Brain pericyte (primary cell): ENCODE measurements at regions not wholly inside any gene's neighbourhood (a gene's known extent, or its start where the extent isn't known, plus 50 kb on each side); places are given as distances from the start of the nearest gene placed in this dataset.

Experiments used
- DNase-seq: peaks from one replicate; pipeline ENCODE4 v3.0.0-alpha.2; 2012; ENCODE audit warnings: low read depth, low spot score

DNA sequence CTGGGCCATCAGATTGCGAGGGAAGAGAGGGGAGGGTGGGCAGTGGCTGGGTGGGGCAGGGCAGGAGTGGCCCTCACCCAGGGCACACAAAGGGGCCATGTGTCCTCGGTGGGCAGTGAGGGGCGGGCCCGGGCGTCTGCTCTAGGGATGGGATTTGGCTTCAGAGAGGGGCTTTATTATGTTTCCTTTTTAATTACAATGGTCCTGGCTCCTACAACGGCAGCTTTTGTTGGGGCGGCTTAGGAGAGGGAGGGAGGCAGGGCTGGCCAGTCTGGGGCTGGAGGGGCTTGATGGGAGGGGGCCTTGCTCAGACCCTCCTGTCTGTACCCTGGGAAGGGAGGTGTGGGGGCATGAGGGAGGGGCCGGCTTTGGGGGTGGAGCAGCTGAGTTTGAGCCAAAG, 102.8 kb upstream of the WNT4 start:
- DNase-seq: no peak

DNA sequence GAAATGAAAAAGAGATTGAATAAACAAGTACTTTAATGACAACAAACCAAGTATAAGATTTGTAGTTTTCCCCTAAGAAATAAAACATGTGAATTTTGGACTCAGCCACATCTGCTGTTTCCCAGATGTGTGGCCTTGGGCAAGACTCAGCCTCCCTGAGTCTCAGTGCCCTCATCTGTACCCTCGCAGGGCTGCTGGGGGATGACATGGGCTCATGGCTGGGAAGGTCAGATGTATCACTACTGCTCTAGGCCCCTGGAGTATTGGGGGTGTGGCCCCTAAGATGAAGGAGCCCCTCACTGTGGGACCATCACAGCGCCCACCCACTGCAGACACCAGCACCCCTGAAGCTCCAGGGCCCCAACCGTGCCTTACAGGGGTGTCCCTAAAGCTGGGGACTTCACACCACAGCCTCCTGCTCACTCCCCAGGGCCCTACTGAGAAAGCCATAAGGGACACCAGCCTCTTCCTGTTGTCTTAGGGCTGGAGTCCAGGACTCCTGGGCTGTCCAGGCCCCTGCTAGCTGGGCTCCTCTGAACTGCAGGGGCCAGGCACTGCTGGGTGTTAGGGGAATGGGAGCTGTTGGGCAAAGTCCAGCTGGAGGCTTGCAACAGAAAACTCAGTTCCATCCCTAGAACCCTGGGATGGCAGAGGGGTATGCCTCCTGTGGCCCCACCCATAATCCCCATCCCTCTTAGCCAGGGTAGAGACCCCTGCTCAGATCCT, 104.0 kb upstream of the WNT4 start:
- DNase-seq: no peak

DNA sequence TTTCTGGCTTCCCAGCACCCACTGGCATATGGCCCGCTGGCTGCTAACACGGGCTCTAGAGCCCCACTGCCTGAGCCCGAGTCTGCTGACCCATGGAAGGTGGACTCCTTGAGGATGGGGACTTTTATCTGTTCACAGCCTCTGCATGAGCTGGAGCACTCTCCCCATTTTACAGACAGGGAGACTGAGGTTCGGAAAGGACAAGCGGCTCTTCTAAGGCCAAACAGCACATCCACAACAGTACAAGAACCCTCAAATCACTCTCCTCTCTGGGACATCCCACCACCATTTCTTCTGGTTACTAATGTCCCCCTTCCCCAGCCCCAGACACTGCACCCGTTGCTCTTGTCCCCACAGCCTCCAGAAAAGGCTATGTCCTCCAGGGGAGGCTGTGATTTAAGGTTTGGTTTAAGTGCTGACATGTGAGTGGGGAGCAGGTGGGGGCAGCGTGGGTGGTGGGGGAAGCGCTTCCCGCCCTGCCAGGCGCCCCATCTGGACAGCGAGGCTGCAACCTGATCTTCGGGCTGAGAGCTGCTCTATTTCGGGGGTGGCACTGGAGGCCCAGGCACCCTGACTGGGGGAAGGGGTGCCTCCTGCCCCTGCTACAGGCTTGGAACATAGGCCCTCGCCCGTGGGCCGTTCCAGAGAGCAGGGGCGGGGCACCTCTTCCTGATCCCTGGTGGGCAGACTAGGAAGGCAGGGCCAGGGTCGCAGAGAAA, 104.8 kb upstream of the WNT4 start:
- no peak for DNase-seq

DNA sequence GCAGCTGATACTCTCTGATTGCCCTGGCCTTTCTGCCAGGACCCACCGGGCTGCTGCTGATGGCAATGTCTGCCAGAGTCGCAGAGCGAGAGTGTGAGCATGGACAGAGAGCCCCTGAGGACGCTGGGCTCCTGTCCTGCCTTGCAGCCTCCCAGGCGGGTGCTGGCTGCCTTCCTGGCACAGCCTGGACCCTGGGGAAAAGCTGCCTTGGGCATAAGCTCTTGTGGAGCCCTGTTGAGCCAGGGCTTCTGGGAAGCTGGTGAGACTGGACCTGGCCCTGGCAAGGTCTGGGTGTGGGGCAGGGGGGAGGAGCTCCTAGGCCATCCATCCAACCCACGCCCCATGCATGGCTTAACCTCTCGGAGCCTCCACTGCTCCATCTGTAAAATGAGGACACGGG, 105.8 kb upstream of the WNT4 start:
- no peak for DNase-seq

DNA sequence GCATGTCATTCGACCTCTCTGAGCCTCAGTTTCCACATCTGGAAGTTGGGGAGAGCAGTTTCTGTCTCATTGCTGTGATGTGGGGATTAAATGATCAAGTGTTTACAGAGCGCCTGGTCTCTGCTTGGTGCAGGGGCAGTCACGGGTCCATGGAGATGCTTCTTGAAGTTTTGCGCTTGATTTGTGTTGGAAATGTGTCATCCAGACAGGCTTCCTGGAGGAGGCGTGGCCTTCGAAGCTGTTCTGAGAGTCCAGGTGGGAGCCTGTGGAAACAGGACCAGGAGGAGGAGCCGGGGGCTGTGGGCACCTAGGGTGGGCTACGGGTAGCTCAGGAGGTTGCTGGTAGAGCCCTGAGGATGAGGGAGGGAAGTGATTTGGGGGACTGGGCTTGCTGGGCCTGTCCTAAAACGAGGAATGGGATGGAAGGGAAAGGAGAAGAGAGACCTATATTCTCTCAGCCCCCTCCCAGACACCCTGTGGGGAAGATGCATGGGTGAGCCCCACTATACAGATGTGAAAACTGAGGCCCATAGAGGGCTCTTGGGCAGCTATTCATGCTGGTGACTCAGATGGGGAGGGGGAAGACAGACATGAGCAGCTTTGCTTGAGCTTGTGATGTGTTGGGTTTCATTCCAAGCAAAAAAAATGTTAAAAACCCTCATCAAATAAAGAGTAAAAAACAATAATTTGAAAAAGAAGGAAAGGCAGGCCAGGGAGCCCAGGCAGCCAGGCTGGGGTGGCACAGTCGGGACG, 107.2 kb upstream of the WNT4 start:
- DNase-seq: no peak

DNA sequence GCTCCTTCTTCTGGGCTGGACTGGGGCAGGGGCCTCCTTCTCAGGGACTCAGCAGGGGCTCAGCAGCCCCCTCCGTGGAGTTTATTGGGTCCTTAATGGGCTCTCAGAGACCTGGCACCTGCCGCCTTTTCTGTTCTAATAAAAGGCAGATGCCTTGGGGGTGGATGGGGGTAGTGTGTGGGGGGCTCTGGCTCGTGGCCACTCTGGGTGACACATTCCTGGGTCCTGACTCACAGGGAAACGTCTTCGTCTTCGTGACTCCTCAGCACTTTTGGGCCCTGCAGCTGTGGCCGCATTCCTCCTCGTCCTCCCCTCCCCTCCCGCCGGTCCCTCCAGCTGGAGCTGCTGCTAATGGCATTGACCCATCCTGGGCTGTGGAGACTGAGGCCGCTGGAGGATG, 107.8 kb upstream of the WNT4 start:
- no peak for DNase-seq

DNA sequence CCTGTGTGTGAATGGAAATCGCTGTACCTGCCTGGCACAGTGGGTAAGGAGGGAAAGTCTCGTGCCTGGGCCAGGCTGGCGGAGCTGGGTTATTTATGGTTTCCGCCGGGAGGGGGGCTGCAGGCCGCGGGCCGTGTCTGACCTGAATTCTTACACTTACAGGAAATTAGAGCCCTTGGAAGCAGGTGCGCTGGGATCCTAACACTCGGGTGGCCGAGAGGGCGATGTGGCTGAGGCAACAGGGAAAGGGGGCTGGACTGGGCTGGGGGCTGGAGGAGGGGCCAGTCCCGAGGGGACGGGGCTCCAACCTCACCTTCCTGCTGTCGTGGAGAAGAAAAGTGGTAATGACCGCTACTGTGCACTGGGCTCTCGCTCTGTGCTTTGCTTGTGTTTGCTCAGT, 109.4 kb upstream of the WNT4 start:
- no peak for DNase-seq

DNA sequence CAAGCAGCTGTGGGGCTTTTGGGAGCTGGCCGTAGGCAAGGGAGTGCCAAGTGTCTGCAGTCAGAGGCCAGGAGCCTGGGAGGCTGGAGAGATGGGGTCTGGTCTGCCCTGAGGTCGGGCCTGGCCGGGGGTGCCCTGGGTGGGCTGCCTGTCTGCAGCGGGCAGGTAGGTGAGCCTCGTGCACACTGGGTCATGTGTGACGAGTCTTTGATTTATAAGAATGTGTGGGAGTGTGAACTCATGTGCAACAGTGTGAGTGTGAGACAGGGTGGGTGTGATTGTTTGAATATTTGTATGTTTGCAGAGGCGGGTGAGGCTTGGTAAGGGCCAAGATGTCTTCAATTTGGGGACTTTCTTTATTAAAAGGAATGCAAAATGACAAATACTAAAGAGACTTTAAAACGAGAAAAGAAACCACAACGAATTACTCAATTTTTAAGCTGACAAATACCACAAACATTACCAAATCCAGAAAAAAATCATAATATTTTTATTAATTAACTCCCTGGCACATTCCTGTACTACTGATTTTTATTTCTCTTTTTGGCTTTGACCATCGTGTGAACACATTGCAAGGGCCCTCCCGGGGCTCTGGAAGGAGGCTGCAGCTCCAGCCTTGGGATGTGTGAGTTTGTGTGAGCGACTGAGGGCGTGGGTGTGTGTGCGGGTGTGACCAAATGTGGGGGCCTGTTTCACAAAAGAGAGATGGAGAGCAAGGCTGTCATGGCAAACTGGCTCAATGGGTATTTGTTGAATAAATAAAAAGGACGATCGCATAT, 110.3 kb upstream of the WNT4 start:
- no peak for DNase-seq

DNA sequence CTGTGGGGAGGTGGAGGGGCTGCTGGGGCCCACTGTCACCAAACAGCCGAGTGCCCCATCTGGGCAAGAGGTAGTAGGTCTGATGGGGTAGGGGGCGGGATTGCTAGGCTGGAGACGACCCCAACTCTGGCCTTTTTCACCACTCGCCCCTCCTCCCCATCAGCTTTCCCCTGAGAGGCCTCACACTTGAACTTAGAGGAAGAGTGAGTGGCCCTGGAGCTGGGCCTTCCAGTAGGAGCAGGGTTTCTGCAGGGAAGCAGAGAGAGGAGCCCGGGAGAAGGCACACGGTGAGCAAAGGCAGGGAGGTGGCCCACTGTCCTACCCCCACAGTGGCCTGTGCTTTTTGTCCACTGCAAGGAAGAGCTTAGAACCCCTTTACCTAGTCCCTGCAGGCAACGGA, 111.9 kb upstream of the WNT4 start:
- DNase-seq: no peak

DNA sequence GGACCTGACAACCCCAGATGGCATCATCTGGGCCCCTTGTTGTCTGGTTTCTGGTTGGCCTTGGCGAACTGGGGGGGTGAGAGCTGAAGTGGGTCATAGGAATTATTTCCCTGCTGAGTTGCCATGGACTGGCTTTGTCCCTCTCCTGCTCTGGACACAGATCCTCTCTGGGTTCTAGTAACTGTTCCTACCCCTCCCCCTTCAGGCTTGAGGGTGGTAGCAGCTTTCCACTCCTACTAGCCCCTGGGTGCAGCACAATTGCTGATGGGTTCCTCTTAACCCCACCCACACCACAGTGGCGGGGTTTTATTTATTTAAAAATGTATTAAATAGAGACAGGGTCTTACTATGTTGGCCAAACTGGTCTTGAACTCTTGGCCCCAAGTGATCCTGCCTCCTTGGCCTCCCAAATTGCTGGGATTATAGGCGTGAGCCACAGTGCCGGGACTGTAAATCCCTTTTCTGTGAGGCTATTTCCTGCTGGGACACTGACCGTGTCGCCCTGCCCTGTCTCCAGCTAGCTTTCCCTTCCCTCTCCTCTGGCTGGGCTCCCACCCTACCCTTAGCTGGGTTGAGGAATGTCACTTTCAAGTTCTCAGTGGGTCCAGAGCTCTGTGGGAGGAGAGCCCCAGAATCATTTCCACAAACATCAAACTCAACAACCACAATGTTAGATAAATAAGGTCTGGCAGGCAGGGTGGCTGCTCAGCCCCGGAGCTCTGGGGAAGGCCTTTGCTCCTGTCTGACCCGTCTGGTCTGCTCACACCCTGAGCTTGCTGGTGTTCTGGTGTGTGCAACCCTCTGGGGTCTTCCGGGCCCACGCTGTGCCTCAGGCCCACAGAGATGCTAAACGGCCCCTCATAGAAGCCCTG, 112.7 kb upstream of the WNT4 start:
- DNase-seq: no peak

DNA sequence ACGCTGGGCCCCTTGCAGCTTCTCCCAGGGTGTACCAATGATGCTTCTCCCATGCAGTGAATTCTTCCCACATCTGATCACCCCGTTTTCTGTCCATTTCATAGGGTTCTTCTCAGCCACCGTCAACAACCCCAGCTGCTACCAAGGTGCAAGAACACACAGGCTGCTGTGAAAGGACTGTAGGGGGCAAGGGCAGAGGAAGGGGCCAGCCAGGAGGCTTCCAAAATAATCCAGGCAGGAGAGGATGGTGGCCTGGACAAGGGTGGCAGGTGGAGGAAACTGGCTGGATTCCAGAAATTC, 113.3 kb upstream of the WNT4 start:
- DNase-seq: peak; percentile 33

DNA sequence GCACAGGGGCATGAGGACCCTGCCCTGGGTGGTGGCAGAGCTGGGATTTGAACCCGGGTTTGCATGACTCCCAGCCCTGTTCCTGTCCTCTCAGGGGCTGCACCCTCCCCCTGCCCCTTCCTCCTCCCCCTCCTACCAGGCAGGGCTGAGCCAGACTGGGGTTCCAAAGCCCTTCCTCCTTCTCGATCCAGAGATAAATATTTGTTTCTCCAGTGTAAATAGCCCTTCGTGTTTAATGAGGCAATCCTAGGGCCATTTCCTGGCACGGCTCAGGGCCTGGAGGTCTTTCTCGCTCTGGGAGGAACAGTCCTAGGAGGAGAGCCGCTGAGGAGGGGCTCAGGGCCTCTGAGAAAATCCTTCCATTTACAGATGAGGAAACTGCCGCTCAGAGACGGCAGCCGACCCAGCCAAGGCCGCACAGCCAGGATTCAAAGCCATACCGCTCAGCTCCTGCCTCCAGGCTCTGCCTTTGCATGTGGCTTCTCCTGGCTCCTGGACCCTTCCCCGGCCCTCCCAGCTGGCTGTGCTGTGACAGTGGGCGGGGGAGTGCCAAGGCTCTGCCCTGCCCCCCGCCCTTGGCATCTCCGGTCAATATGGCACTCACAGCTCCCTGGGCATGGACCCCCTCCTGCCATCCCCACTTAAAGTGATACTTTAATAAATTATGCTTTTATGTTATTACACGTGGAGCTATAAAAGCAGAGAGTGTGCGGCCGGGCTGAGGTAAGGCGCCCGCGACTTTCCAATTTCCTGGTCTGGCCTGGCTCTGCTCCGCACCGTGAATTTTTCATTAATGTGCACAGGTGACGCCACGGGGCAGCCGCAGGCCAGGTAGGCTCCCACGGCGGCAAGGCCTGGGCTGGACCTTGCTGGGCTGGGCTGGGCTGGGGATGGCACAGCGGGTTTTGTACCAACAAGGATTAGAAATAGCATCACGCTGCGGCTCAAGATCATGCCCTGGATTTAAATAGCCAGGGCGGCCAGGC, 114.7 kb upstream of the WNT4 start:
- no peak for DNase-seq

DNA sequence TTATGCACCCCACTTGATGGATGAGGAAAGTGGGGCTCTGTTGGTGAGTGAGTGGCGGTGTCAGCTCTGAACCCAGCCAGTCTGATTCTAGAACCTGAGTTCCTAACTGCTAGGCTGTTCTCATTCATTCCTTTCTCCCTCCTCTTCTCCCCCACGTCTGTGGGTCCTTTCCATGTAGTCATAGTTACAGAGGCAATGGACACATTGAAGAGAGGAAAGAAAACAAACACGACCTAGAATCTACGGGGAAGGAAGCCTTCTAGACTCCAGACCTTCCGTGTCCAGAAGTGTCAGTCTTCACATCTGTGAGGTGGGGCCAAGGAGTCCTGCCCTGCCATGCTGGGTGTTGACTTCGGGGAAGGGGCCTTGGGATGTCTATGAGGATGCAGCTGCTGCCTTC, 115.8 kb upstream of the WNT4 start:
- DNase-seq: no peak

DNA sequence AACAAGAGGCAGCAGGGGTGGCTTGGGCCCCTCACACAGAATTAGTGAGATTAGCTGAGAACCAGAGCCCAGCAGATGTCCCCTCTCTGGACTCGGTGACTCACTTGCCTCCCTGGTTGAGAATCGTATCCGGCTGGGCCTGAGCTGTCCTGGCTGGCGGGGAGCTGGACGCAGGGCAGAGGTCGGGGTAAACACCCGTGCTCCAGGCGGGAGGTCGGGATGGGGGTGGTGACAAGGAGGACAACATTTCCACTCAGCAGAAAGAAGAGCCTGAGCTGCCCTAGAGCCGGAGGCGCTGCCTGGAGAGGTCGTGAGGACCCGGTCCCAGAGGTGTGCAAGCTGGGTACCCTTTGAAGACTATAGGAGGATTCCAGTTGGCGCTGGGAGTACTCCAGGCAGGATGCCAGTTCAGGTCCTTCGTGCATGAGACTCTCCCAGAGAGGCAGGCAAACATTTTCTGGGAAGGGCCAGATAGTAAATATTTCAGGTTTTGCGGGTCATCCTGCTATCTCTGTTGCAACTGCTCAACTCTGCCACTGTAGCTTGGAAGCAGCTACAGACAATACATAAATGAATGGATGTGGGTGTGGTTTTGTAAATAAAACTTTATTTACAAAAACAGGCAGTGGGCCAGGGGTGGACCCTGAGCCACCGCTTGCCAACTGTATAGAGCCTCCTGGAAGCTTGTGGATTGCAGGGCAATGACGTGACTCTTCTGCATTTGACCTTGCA, 116.8 kb upstream of the WNT4 start:
- DNase-seq: no peak

DNA sequence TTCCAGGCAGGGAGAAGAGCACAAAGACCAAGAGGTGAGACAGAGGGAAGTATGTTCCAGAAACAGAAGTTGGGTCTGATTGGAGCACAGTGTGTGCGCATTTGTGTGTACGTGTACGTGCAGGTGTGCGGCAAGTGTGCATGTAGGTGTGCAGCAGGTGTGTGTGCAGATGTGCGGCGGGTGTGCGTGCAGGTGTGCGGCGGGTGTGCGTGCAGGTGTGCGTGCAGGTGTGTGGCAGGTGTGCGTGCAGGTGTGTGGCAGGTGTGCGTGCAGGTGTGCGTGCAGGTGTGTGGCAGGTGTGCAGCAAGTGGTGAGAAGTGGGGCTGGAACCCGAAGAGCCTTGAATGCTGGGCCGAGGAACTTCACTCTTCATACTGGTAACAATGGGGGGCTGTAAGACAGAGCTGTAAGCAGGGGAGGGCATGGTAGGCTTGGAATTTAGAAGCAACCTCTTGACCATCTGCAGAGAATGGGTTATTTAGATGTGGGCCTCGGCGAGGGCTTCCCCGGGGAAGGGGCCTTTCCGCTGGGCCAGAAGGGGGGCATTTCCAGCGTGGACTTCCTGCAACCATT, 118.0 kb upstream of the WNT4 start:
- no peak for DNase-seq

DNA sequence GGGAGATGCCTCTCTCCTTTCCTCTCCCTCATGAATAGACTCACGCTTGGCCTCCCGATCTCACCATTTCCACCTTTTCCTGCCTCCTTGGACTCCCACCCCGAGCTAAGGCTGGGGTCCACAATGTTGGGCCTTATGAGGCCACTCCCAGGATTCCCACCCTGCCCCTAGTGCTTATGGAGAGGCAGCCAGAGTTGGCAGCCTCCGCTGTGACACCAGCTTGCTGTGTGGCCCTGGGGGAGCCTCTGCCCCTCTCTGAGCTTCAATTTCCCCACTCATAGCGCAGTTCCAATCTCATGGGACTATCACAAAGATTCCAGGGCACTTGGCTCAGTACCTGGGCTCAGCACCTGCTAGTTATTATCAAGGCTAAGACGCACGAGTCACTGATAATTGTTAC, 118.7 kb upstream of the WNT4 start:
- DNase-seq: no peak

DNA sequence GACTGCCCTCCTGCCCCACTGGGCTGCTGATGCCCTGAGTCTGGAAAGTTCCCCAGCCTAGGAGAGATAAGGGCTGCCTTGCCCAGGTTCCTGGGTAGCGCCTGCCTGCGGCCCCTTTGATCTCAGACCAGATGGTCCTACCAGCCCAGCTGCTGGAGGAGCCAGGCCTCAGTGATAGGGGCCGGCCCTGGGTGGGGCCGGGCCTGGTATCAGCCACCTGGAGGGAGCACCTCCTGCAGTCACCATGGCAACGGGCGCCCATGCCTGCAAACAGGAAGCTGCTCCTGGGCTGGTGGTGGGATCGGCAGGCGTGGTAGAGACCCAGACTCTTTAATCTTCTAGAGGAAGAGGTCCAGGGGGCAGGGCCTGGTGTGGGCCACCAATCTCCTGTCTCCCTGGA, 119.7 kb upstream of the WNT4 start:
- DNase-seq: no peak

DNA sequence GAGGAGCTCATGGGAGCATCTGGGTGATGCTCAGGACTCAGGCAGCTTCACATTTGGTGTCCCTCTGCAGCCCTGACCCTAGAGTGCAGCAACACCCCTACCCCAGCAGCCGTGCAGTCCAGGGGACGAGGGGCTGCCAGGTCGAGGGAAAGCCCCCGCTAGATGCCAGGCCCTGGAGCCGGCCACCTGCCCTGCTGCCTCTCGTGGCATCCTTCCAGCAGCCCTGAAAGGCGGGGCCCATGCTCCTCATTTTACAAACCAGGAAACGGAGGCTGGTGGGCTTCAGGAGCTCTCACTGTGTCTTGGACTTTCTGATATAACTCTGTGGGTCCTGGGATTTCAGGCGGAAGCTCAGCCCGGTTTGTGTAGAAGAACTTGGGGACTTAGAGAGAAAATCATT, 120.5 kb upstream of the WNT4 start:
- DNase-seq: no peak
